T-helper 1 cell treated with Interleukin-12 subunit alpha and Interleukin-12 subunit beta and Interleukin-4 antibody, amounts not matched to agents 30 ng/mL and 1 ng/mL, for 36 hours (primary cell): ENCODE measurements at regions not wholly inside any gene's neighbourhood (a gene's known extent, or its start where the extent isn't known, plus 50 kb on each side); places are given as distances from the start of the nearest gene placed in this dataset.

Experiments used
- intact Hi-C: fragments of 100-400 bp; cut with micrococcal nuclease; formaldehyde crosslinking; loops from one replicate; pipeline ENCODE4 v1.15.1; 2024

DNA sequence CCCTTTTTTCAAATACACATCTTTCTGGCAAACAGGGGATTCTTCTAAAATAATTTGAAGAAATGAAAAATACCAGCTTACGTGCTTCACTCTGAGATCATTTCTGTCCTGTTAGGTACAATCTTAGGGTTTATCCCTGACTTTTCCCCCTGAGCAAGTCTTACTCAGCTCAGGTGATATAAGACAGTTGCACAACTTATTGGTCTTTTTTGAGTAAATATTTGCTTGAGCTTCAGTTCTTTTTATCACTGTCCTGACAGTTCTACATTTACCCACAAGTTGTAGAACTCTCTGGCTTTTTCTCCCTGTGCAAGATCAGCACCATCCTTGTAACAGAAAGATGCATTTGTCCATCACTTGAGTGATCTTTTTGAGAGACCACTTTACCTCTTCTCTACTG lies 84.9 kb downstream of the MID1IP1 start:
- intact Hi-C loops: no loop called here

DNA sequence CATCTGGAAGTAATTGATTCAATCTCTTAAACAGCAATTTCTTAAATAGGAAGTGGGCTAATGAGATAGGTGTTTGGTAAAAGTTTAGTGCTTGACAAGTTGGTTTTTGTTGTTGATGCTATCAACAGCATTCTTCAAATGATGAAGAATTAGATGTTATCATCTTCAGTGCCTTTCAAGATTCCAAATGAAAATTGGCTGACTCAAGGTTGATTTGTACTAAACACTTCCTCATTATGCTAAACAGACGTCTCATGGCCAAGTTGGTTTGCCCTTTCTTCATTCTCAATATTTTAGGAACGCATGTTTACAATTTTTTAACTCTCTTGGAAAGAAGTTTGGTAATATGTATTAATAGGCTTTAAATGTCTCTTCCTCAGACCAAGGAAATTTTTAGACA lies 86.0 kb downstream of the MID1IP1 start:
- intact Hi-C loops: no loop called here

DNA sequence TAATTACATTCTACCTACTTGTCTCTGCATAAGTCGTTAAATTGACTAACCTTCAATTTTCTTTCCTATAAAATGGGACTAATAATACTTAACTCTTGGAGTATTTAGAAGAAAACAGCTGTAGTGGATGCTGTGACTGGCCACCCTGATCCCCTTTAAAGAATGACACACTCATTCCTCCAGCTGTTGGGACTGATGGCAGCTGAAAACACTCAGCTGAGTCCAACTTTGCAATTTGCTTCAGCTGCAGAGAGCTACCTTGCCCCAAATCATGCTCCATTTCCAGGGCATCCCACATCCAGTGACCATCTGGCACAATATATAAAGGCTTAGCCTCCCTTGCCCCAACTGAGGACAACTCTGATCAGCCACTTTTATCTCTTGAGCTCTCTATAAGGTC lies 89.1 kb downstream of the MID1IP1 start:
- intact Hi-C loops: no loop called here

DNA sequence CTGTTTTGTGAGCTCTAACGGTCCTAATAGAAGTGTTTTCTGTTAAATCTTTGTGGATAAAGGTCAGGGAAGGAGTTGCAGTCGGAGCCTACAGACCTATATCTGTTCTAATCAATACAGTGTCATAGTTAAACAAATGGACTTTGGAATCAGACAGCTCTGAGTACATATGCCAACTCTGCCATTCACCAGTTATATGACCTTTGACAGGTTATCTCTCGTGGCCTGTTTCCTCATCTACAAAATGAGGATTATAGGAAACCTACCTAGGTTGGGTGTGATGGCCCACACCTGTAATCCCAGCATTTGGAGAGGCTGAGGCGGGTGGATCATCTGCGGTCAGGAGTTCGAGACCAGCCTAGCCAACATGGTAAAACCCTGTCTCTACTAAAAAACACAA lies 89.7 kb downstream of the MID1IP1 start:
- intact Hi-C loops: no loop called here

DNA sequence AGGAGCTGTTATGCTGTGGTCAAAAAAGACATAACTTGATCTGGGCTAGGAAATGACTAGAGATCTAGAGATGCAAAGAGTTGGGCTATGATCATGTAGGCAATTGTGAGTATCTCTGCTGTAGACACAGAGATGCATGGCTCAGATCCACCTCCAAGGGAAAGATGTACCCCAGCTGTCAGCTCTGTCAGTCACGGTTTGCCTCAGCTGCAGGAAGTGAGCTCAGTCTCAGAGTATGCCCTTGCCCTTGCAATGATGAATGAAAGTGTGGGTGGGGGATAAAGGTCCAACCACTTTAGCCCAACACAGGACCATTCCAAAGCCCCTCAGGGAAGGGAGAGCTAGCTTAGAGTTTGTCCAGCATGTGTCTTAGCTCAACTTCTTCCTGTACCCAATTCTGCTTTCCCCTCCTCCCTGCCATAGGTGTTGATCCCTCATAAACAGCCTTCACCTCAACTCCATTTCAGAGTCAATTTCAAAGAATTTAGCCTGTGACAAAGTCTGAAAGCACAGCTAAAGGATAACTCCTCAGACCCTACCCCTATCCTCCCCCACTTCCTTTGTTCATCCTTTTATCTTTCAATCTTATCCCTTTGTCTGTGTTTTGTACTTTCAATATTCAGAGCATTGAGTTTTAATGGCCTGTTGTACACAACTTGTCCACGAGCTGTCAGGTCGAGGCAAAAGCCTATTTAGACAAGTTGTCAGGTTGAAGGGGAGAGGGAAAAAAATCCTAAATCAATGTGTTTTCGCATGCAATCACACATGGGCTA lies 90.6 kb downstream of the MID1IP1 start:
- intact Hi-C loops: no loop called here

DNA sequence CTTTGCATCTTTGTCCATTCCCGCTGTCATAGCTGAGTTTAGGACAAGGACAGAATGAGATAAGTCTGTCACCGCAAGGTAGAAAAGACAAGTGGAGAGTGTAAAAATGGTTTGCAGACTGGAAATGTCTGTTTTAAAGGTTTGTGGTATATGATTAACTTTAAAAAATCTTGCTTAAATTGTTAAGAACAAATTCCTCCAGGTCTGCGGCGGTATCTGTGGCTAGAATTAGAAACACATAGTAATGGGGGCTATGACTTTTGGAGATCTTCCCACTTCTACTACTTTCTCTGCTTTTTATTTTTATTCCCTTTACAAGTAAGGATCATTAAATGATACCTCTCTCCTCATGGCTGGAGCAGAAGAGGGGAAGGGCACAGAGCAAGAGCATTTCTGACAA lies 92.2 kb downstream of the MID1IP1 start:
- intact Hi-C loops: no loop called here

DNA sequence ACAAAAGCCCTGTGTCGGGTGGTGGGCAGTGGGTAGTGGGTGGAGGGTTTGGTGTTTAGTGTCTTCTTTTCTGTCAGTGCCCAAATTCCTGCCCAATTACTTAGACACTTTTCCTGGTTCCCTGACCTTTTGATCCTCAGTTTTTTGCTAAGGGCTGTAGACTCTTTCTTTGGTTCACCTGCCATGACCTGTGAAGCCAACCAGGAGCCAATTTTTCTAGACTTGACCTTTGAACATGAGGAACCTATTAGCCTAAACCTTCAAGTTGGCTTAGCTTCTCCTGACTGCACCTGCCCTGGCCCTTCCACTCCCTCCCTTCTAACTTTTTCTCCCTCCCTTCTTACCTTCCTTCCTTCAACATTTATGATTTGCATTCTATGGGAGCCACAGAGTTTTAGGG lies 94.5 kb downstream of the MID1IP1 start:
- intact Hi-C loops: no loop called here

DNA sequence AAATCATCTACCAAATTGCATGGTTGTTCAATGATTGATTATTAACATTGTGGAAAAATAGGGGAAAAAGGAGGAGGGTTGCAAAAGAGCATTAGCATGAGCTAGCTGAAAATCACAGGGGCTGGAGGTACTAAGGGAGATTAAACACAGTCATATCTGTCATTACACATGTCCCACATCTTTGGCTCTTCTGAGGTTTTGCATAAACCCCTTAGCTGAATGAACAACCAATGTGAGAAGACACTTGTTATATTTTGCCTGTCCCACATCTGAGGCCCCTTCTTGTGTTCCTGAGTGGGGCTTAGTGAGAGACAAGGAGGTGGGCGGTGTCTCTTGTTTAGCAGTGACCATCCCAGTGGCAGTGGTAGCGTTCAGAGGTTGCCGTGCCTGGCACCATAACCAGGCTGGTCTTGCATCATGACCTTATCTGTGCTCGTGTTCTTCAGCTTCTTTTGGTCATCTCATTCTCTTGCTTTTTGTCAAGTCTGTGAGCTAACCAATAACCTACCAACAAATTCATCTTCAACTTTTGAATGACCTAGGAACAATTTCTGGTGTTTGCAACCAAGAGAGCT lies 95.6 kb downstream of the MID1IP1 start:
- intact Hi-C loops: no loop called here

DNA sequence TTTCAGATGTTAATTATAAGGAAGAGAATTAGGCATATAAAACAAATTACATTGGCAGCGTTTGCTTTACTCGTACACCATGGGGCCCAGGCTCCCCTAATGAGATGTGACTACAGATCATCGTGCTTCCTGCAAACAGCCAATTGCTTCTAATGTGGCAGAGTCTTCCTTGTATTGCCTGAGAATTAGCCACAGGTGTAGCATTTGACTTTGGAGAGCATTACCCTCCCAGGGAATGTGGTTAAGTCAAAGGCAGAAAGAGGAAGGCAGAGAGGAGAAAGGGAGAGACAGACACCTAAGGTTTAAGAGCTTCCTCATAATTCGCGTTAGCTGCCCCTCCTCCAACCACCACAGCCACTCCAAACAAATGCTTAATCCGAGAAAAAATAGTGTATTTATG lies 97.0 kb downstream of the MID1IP1 start:
- intact Hi-C loops: no loop called here

DNA sequence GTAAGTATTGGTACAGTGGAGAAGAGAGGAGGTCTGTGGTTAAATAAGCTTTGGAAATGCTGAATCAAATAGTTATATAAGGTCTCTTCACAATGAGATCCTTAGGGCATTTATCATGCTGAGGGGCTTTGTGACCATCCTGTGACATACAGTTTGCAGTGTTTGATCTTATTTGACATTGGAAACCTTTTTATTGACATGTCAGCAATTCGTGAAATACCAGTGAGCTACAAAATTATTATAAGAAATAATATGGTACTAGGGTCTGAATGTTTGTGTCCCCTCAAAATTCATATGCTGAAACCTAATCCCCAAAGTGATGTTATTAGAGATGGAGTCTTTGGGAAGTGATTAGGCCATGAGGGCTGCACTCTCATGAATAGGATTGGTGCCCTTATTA lies 98.4 kb downstream of the MID1IP1 start:
- intact Hi-C loops: no loop called here

DNA sequence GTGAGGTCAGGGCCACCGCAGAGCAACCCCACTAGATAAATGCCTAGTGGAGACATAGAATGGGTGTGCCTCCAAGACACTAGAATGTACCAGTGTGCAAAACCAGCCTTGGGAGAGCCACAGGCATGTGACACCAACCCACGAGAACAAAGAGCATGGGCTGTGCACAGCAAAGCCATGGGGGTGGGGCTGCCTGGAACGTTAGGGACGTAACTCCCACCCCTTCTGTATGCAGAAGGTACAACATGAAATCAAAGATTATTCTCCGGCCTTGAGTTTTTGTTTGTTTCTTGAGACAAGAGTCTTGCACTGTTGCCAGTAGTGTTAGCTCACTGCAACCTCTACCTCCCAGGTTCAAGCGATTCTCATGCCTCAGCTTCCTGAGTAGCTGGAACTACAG lies 99.5 kb downstream of the MID1IP1 start:
- intact Hi-C loops: no loop called here

DNA sequence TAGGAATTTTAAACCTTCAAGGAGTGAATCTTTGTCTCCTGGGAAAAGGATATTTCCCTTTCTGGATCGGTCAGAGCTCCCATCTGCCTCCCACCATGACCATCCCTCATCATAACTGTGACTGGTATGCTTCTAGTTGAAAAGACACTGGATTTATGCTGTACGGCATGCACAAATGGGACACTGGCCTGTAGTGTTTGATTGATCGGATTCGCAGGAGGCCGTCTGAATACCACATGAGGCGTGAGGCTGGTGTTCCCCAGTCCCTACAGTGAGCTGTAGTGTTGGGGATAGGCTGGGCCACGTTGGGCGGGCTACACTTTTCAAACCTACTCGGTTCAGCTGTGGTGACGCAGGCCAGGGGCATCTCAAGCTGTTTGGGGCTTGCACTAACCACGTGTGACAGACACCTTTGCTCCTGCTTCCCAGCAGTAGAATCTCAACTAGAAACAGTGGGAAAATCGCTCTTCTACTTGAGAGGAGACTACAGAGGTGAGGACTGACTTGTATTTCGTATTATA lies 101.8 kb downstream of the MID1IP1 start:
- intact Hi-C loops: no loop called here

DNA sequence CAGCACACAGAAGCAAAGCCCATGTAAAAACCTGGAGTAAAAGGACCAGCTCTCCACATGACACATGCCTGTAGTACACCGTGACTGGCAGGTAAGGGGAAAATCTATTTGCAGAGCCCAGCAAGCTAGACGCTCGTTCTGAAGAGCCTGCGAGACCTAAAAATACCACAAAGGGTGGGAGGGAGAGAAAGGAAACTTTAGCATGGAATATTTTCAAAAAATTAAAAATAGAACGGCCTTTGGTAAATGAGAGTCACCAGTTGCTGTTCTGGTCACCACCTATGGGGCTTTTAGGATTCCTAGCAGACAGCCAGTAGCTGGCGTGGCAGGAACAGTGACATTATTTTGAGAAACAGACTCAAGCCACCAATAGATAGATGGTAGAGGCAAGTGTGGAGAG lies 115.5 kb downstream of the MID1IP1 start:
- intact Hi-C loops: no loop called here

DNA sequence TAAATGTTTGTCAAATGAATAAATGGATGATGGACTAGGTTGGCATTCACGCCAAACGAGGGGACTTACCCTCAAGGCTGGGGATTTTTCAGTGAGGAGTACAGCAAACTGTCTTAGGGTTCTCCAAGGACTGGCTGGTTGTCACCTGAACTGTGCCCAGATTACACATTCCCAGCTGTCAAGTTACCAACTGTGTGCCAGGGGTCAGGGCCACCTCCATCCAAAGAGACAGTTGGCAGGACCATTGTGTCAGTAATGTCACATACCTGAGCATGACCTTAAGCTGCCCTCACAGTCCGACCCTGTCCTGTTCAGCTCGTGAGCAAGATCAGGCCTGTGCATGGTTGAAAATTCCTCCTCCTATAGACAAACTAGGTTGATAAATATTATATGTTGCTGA lies 116.7 kb downstream of the MID1IP1 start:
- intact Hi-C loops: no loop called here

DNA sequence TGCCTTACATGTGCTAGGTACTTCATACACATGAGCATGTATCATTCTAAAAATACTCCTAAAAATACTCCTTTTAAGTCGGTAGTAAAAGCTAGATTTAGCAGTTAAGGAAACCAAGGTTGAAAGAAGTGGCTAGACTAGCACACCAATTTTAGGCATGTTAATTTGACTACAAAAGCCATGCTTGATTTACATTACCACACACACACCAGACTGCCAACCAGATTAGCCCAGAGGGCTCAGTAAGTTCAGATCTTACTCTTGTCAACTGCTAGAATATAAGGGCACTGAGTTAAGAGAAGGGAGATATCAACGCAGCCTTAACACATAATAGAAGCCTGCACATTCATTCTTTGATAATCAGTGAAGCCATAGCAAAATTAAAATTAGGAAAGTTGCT lies 117.9 kb downstream of the MID1IP1 start:
- intact Hi-C loops: no loop called here

DNA sequence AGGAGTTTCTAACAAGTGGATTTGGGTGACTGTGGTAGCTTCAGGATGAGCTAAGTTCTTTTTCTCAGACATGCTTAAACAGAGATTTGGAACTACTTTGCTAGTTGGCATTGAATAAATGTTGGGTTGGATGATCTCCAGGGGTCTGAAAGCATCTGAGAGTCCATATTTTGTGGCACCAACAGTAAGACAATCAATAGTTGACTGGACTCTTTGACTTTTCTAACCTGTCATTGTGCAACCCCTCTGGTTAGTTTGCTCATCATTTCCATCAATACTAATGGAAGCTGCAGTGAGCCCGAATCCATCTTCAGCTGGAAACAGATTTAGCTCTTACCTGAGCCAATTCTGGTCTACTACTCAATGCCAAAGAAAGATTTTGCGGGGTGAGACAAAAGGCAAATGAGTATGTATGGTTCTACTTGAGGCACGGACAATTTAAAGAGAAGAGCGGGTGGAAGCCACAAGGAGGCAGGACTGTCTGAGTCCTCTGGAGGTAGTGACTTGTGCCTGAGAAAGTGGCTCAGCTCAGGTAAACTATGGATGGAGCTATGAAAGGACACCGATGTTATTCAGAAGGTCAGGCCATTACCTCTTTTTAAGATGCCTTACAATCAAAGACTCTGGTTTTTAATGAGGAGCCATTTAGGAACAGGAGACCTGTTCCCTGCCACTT lies 118.7 kb downstream of the MID1IP1 start:
- intact Hi-C loops: no loop called here

DNA sequence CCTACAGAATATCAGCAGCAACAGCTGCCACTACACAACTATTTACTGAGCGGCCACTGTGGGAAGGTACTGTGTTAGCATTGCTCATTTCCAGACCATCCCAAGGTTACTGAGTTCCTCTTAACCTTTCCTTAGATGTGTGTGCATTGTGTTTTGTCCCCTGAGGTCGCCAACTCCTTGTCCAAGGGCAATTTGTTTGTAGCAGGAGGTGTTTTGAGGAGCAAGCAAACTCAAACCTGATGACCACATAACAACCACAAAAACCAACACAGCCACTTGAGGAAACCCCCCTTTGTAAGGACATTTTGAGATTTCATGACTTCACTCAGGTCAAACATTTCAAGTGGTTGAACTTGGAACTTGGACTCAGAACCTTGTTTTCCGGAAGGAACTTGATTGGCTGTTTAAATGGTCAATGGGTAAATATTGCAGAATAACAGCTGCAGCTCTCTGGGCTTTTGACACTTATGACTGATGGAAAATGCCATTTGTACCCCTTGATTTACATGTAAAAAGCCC lies 122.3 kb downstream of the MID1IP1 start:
- intact Hi-C loops: no loop called here

DNA sequence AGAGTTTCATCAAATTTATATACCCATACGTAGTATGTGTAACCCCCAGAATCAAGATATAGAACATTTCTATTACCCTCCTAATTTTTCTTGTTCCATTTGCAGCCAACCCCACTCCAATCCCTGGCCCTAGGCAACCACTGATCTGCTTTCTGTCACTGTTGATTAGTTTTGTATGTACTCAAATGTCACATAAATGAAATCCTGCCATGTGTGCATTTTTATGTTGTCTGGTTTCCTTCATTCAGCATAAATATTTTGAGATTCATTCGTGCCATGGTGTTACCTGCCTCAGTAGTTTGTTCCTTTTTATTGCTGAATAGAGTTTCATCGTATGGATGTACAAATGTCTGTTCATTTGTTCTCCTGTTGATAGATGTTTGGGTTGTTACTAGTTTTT lies 126.3 kb downstream of the MID1IP1 start:
- intact Hi-C loops: no loop called here

DNA sequence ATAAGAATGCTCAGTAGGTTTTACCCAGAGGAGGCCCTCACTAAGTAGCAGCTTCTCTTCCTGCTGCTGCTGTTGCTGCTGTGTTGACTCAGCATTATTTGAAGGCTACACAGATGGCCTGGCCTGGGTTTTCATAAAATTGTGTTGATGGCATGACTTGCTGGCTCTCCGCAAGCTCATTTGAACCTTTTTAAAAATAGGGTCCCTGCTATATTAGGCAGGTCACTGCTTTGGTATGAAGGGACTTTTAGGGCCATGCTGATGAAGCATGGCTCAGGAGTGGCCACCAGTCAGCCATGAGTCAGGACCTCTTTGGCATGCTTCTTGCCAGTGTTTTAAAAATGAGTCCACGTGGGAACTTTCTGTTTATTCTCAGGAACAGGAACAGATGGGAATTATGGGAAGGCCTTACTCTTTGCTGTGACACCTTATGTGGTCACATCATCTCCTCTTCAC lies 128.7 kb downstream of the MID1IP1 start:
- intact Hi-C loops: no loop called here

DNA sequence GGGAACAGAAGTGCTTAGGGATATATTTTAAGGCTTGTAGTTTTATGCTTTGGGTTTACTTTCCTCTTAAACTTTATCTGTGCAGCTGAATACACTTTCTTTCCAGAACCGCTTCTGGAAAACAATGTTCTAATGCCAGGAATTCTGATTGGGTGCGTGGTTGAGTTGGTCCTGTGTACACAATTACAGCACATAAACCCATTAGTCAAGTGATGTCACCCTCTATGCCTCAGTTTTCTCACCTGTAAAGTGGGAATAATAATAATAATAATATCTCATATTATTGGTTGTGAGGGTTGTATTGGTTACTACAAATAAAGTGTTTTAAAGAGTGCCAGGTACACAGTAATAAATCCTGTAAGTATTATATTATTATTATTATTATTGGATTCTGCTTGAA lies 129.2 kb downstream of the MID1IP1 start:
- intact Hi-C loops: no loop called here

DNA sequence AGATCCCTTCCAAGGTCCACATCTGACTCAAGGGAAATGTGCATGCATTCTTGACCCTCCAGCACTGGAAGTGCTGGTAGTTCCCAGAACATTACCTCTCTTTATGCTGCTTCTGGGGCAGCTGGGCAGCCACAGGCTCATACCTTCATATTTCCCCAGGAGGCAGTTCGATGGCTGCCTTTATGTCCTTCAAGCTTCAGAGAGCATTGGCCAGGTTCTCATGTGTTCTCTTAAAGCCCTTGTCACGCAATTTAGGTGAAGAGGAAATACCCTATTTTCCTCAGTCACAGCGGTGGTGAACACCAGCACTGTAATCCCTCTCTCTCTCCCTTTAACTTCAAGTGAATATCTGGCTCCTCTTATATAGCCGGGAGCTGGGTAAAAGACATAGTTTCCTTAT lies 134.3 kb downstream of the MID1IP1 start:
- intact Hi-C loops: no loop called here

DNA sequence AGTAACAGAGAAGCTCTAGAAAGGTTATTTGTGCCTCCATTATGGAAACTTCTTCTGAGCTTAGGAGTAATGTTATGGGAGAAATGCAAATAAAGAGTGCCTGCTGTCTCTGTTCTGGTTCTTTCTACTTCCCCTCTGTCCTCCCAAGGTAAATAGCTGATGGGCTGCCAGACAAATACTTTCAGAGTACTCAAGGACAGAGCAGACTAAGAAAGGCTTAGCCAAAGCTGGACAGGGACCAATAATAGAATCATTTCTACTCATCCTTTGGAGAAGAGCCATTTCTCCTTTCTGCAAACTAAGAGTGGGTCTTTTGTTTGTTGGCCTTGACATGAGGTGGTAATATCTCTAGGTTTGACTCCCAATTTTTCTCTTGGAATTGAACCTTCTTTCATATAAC lies 136.1 kb downstream of the MID1IP1 start:
- intact Hi-C loops: no loop called here
